ENCODE measurements at regions not wholly inside any gene's neighbourhood (a gene's known extent, or its start where the extent isn't known, plus 50 kb on each side); places are given as distances from the start of the nearest gene placed in this dataset.
A peak's percentile ranks its signal among the peaks of the same experiment; 100 is the strongest.

DNA sequence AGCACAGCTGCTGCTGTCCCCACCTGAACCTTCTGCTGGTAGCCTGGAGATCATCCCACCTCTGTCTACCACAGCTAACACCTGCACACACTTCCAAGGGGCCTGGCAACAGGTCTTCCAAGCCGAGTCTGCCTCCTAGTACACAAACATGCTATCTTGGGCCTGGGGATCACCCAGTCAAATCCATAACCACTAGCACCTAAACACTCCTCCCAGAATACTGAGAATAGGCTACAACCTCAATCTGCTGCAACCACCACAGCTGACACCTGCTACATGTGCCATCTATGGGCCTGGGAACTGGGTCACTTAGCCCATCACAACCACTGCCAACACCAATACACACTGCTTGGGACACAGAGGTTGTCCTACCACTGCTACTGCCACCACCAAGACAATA is 362.8 kb upstream of the ARPP21 start:
- Histone ChIP-seq H3K27me3 (ENCODE audit: insufficient read depth, low read length) (no peaks in the 10 kb centered on the region), H3K18ac (ENCODE audit: low read length) (no peak overlapping the region), H3K4me1 (ENCODE audit: control insufficient read depth in 1 of 2, insufficient read depth in 2 of 2, low read length in 2 of 2) (no peaks in the 10 kb centered on the region), H4K12ac (ENCODE audit: low read depth, low read length) (no peak overlapping the region), H3K27ac (ENCODE audit: low read depth, low read length) (no peak overlapping the region), H3K79me2 (ENCODE audit: control insufficient read depth, insufficient read depth, low read length, poor library complexity) (no peaks in the 10 kb centered on the region), H3K9ac (ENCODE audit: low read length) (no peak overlapping the region), H3K79me1 (ENCODE audit: low read length) (no peaks in the 10 kb centered on the region), H3K36me3 (ENCODE audit: control insufficient read depth in 1 of 2, insufficient read depth in 2 of 2, low read length in 2 of 2) (no peaks in the 10 kb centered on the region), H3K23ac (ENCODE audit: low read length) (no peak overlapping the region), H3K14ac (ENCODE audit: low read length) (no peak overlapping the region), H4K91ac (ENCODE audit: low read depth, low read length) (no peak overlapping the region), H3K9me3 (ENCODE audit: insufficient read depth, low read depth, low read length) (peaks cover 2% of the 10 kb centered on the region), H2BK5ac (ENCODE audit: low read depth, low read length, poor library complexity) (no peak overlapping the region), H2AFZ (ENCODE audit: insufficient read depth, low read length, poor library complexity) (no peak overlapping the region), H4K8ac (ENCODE audit: low read depth, low read length) (no peak overlapping the region), H3K4me3 (ENCODE audit: low read depth, low read length) (no peak overlapping the region), H3K4ac (ENCODE audit: low read depth, low read length) (no peak overlapping the region), H3K4me2 (ENCODE audit: low read length) (no peak overlapping the region), H2BK120ac (ENCODE audit: insufficient read depth, low read length, poor library complexity) (no peak overlapping the region), H2AK5ac (ENCODE audit: low read length) (no peak overlapping the region), H2BK12ac (ENCODE audit: low read length) (no peak overlapping the region)
- no peak for DNase-seq
- no CpG with 5 or more reads among the region's 1 CpG for WGBS (ENCODE audit: extremely low coverage, insufficient coverage, insufficient read length)

- Histone ChIP-seq H3K4me2 (ENCODE audit: low read length) (no peak overlapping the region), H3K9ac (ENCODE audit: low read length) (no peak overlapping the region), H3K18ac (ENCODE audit: low read length) (no peak overlapping the region), H3K79me2 (ENCODE audit: control insufficient read depth, insufficient read depth, low read length, poor library complexity) (no peaks in the 10 kb centered on the region), H3K14ac (ENCODE audit: low read length) (no peak overlapping the region), H2AK5ac (ENCODE audit: low read length) (no peak overlapping the region), H4K12ac (ENCODE audit: low read depth, low read length) (no peak overlapping the region), H3K9me3 (ENCODE audit: insufficient read depth, low read depth, low read length) (no peaks in the 10 kb centered on the region), H3K36me3 (ENCODE audit: control insufficient read depth in 1 of 2, insufficient read depth in 2 of 2, low read length in 2 of 2) (no peaks in the 10 kb centered on the region), H2BK120ac (ENCODE audit: insufficient read depth, low read length, poor library complexity) (no peak overlapping the region), H2AFZ (ENCODE audit: insufficient read depth, low read length, poor library complexity) (no peak overlapping the region), H3K4ac (ENCODE audit: low read depth, low read length) (no peak overlapping the region), H3K27ac (ENCODE audit: low read depth, low read length) (no peak overlapping the region), H4K8ac (ENCODE audit: low read depth, low read length) (no peak overlapping the region), H3K79me1 (ENCODE audit: low read length) (no peaks in the 10 kb centered on the region), H2BK12ac (ENCODE audit: low read length) (no peak overlapping the region), H3K4me3 (ENCODE audit: low read depth, low read length) (no peak overlapping the region), H3K4me1 (ENCODE audit: control insufficient read depth in 1 of 2, insufficient read depth in 2 of 2, low read length in 2 of 2) (no peaks in the 10 kb centered on the region), H2BK5ac (ENCODE audit: low read depth, low read length, poor library complexity) (no peak overlapping the region), H3K23ac (ENCODE audit: low read length) (no peak overlapping the region), H3K27me3 (ENCODE audit: insufficient read depth, low read length) (no peaks in the 10 kb centered on the region), H4K91ac (ENCODE audit: low read depth, low read length) (no peak overlapping the region)
- no CpG with 5 or more reads among the region's 4 CpGs for WGBS (ENCODE audit: extremely low coverage, insufficient coverage, insufficient read length)
- DNase-seq = peak; percentile 40 to 81
Measured at GRCh38 chr3:35291471-35292236, 347.7 kb upstream of the ARPP21 start.

DNA sequence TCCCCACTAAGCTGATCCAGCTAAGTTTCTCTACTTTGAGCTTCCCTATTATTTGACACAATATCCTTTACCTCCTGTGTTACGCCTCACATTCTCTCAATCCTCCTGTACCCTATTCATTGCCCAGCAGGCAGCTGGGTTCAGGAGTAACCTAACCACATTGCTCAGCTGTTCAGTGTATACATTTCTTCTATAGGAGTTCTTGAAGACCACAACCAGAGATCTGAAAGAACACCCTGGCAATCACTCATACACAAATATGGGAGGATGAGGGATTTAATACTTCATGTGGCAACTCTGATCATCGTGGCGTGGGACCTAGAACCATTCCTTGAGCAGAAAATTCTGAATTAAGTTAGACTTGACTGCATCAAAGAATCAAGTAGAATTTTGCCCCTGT is 346.8 kb upstream of the ARPP21 start:
- Histone ChIP-seq H2AK5ac (ENCODE audit: low read length) (no peak overlapping the region), H3K9ac (ENCODE audit: low read length) (no peak overlapping the region), H3K9me3 (ENCODE audit: insufficient read depth, low read depth, low read length) (no peaks in the 10 kb centered on the region), H3K4me1 (ENCODE audit: control insufficient read depth in 1 of 2, insufficient read depth in 2 of 2, low read length in 2 of 2) (no peaks in the 10 kb centered on the region), H3K4ac (ENCODE audit: low read depth, low read length) (no peak overlapping the region), H4K91ac (ENCODE audit: low read depth, low read length) (no peak overlapping the region), H2BK120ac (ENCODE audit: insufficient read depth, low read length, poor library complexity) (no peak overlapping the region), H3K79me2 (ENCODE audit: control insufficient read depth, insufficient read depth, low read length, poor library complexity) (no peaks in the 10 kb centered on the region), H3K18ac (ENCODE audit: low read length) (no peak overlapping the region), H4K8ac (ENCODE audit: low read depth, low read length) (no peak overlapping the region), H3K4me2 (ENCODE audit: low read length) (no peak overlapping the region), H2BK12ac (ENCODE audit: low read length) (no peak overlapping the region), H3K14ac (ENCODE audit: low read length) (no peak overlapping the region), H3K23ac (ENCODE audit: low read length) (no peak overlapping the region), H3K79me1 (ENCODE audit: low read length) (no peaks in the 10 kb centered on the region), H4K12ac (ENCODE audit: low read depth, low read length) (no peak overlapping the region), H3K36me3 (ENCODE audit: control insufficient read depth in 1 of 2, insufficient read depth in 2 of 2, low read length in 2 of 2) (no peaks in the 10 kb centered on the region), H2BK5ac (ENCODE audit: low read depth, low read length, poor library complexity) (no peak overlapping the region), H2AFZ (ENCODE audit: insufficient read depth, low read length, poor library complexity) (no peak overlapping the region), H3K27ac (ENCODE audit: low read depth, low read length) (no peak overlapping the region), H3K27me3 (ENCODE audit: insufficient read depth, low read length) (no peaks in the 10 kb centered on the region), H3K4me3 (ENCODE audit: low read depth, low read length) (no peak overlapping the region)
- DNase-seq = no peak
- WGBS (ENCODE audit: extremely low coverage, insufficient coverage, insufficient read length) = no CpG with 5 or more reads among the region's 3 CpGs

GRCh38 chr3:35295906-35296305 is 343.4 kb upstream of the ARPP21 start:
- no peak overlapping the region for H3K4me2 ChIP-seq (ENCODE audit: low read length)
- no peak overlapping the region for H3K14ac ChIP-seq (ENCODE audit: low read length)
- no peaks in the 10 kb centered on the region for H3K9me3 ChIP-seq (ENCODE audit: insufficient read depth, low read depth, low read length)
- H3K4me3 ChIP-seq (ENCODE audit: low read depth, low read length) = no peak overlapping the region
- no peak overlapping the region for H4K8ac ChIP-seq (ENCODE audit: low read depth, low read length)
- H2AFZ ChIP-seq (ENCODE audit: insufficient read depth, low read length, poor library complexity) = no peak overlapping the region
- no CpG with 5 or more reads among the region's 2 CpGs for WGBS (ENCODE audit: extremely low coverage, insufficient coverage, insufficient read length)
- no peak overlapping the region for H3K18ac ChIP-seq (ENCODE audit: low read length)
- no peak overlapping the region for H2BK12ac ChIP-seq (ENCODE audit: low read length)
- H3K27ac ChIP-seq (ENCODE audit: low read depth, low read length) = no peak overlapping the region
- H3K4me1 ChIP-seq (ENCODE audit: control insufficient read depth in 1 of 2, insufficient read depth in 2 of 2, low read length in 2 of 2) = no peaks in the 10 kb centered on the region
- no peak overlapping the region for H2BK5ac ChIP-seq (ENCODE audit: low read depth, low read length, poor library complexity)
- no peak overlapping the region for H2BK120ac ChIP-seq (ENCODE audit: insufficient read depth, low read length, poor library complexity)
- no peak overlapping the region for H4K91ac ChIP-seq (ENCODE audit: low read depth, low read length)
- H3K27me3 ChIP-seq (ENCODE audit: insufficient read depth, low read length) = no peaks in the 10 kb centered on the region
- H2AK5ac ChIP-seq (ENCODE audit: low read length) = no peak overlapping the region
- no peaks in the 10 kb centered on the region for H3K36me3 ChIP-seq (ENCODE audit: control insufficient read depth in 1 of 2, insufficient read depth in 2 of 2, low read length in 2 of 2)
- no peak overlapping the region for H4K12ac ChIP-seq (ENCODE audit: low read depth, low read length)
- no peak for DNase-seq
- no peak overlapping the region for H3K4ac ChIP-seq (ENCODE audit: low read depth, low read length)
- H3K79me1 ChIP-seq (ENCODE audit: low read length) = no peaks in the 10 kb centered on the region
- no peak overlapping the region for H3K23ac ChIP-seq (ENCODE audit: low read length)
- no peak overlapping the region for H3K9ac ChIP-seq (ENCODE audit: low read length)
- H3K79me2 ChIP-seq (ENCODE audit: control insufficient read depth, insufficient read depth, low read length, poor library complexity) = no peaks in the 10 kb centered on the region

Measured in trophoblast cell (in vitro differentiated cells and primary cell).